GM12864 (cell line): ENCODE measurements at regions not wholly inside any gene's neighbourhood (a gene's known extent, or its start where the extent isn't known, plus 50 kb on each side); places are given as distances from the start of the nearest gene placed in this dataset.
"Not testable (repeated sequence)": the region's sequence is repeated elsewhere in the genome, so short reads cannot be mapped to it uniquely, and the experiment has no call there.

ENCODE experiments used
- DNase-seq: peaks from one replicate; pipeline ENCODE4 v3.0.0-alpha.2; 2011; ENCODE audit warnings: low read depth
- H3K4me3 ChIP-seq: 2 replicates; pipeline ENCODE4 v1.5.1; 2011; ENCODE audit warnings: mild to moderate bottlenecking, low read depth, low read length, control low read depth
- TF ChIP-seq, protein P1 (sequence below): IDR thresholded peaks from 2 replicates; pipeline ENCODE4 v1.5.1; 2011; ENCODE audit warnings: low read depth, mild to moderate bottlenecking, moderate library complexity, low read length, control low read depth, inconsistent platforms; ENCODE audit errors: missing control alignments

GRCh38 chr5:72647806-72648205, 140.6 kb upstream of the ZNF366 start:
- no peak for DNase-seq
- TF ChIP-seq, protein P1, sequence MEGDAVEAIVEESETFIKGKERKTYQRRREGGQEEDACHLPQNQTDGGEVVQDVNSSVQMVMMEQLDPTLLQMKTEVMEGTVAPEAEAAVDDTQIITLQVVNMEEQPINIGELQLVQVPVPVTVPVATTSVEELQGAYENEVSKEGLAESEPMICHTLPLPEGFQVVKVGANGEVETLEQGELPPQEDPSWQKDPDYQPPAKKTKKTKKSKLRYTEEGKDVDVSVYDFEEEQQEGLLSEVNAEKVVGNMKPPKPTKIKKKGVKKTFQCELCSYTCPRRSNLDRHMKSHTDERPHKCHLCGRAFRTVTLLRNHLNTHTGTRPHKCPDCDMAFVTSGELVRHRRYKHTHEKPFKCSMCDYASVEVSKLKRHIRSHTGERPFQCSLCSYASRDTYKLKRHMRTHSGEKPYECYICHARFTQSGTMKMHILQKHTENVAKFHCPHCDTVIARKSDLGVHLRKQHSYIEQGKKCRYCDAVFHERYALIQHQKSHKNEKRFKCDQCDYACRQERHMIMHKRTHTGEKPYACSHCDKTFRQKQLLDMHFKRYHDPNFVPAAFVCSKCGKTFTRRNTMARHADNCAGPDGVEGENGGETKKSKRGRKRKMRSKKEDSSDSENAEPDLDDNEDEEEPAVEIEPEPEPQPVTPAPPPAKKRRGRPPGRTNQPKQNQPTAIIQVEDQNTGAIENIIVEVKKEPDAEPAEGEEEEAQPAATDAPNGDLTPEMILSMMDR, result no peak

DNA sequence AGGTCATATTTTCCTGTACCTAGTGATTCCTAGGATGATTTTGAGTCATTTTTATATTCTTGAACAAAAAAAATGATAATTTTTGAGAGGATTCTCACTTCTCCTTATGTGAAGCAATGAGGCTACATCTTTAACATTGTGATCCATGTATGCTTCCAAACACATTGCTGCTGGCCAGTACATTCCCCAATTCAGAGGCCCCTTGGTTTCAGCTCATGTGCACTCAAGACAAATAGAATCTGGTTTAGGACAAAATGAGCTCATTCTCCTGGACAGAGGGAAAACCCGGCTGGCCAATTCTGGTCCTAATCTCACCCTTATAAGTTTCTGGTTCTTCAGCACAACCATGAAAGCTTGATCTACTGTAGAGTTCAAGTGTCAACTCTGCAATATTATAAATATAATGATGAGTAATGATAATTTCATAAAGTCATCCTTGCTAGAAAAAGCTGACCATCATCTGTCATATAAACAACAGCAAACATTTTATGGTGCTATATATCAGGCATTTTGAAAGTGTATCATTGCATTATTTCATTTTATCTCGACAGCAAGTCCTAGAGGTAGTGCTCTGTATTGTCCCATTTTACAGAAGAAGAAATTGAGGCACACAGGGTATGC, 139.1 kb upstream of the ZNF366 start:
- TF ChIP-seq, protein P1, result no peak
- H3K4me3 ChIP-seq, result no peak overlapping the region
- DNase-seq, result no peak

More at GRCh38 chr5:72647806-72648205, 140.6 kb upstream of the ZNF366 start:
- no peak overlapping the region for H3K4me3 ChIP-seq

DNA sequence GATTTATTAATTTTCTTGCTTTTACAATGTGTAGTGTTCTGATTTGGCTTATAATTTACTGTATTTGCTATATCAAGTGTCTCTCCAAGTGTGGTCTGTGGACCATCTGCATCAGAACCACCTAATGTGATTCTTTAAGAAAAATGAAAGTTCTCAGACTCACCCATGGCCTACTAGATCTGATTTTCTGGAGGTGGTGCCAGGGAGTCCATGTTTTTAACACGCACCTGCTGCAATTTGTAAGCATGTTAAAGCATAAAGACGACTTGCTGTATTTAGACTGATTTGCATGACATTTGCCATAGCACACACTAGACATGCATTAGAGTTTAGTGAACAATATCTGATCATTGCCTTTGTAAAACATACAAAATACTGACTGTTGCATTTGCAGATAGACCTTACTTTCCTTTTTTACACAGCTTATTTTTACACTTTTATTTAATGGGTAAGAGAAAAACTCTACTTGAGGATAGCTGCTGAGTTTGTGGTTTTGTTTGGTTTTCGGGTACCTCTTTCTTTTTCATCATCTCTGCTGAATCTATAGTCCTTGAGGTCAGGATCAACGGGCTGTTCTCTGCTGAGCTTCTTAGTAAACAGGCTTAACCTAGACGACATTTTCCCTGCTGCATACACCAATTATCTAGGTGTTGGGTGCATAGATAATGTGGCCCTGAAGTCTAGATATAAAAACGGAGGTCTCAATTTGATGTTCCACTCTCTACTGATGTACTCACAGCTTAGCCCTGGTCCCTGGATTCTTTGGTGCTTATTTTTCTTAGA, 138.0 kb upstream of the ZNF366 start:
- no peak overlapping the region for H3K4me3 ChIP-seq
- TF ChIP-seq, protein P1, result no peak
- no peak for DNase-seq

GRCh38 chr5:72644296-72644695, 137.1 kb upstream of the ZNF366 start:
- no peak for DNase-seq
- TF ChIP-seq, protein P1, result no peak
- no peak overlapping the region for H3K4me3 ChIP-seq

- H3K4me3 ChIP-seq, result no peak overlapping the region
- TF ChIP-seq, protein P1, result no peak
- no peak for DNase-seq
Measured at GRCh38 chr5:72641164-72641563, 134.0 kb upstream of the ZNF366 start.

DNA sequence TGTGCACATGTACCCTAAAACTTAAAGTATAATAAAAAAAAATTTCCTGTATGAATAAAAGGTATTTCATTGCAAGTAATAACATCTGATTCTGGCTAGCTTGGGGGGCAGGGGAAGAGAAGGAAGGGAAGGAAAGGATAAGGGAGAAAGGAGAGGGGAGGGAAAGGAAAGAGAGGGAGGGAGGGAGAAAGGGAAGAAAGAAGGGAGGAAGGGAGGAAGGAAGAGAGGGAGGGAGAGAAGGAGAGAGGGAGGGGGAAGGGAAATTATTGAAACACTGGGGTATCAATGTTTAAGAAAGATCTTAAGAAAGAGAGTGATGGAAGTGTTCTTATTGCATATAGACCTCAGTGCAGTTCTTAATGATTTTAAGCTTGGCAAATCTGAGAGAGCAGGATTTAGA, 129.8 kb upstream of the ZNF366 start:
- H3K4me3 ChIP-seq, result no peak overlapping the region
- TF ChIP-seq, protein P1, result no peak
- DNase-seq, result no peak

DNA sequence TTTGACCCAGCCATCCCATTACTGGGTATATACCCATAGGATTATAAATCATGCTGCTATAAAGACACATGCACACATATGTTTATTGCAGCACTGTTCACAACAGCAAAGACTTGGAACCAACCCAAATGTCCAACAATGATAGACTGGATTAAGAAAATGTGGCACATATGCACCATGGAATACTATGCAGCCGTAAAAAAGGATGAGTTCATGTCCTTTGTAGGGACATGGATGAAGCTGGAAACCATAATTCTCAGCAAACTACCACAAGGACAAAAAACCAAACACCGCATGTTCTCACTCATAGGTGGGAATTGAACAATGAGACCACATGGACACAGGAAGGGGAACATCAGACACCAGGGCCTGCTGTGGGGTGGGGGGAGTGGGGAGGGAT, 129.4 kb upstream of the ZNF366 start:
- not testable (repeated sequence) for H3K4me3 ChIP-seq, DNase-seq
